Neural cell (in vitro differentiated cells): ENCODE measurements at regions not wholly inside any gene's neighbourhood (a gene's known extent, or its start where the extent isn't known, plus 50 kb on each side); places are given as distances from the start of the nearest gene placed in this dataset.

Source experiments
- H2AFZ ChIP-seq: fragments of 200-600, 300-800 bp; sonication (generic), shearing (Covaris generic); 2 replicates; pipeline ENCODE4 v1.6.0; 2014; ENCODE audit warnings: low read depth, mild to moderate bottlenecking, antibody characterized with exemption, low read length, moderate library complexity
- H3F3A ChIP-seq: fragments of 200-600 bp; shearing (Covaris generic); 2 replicates; pipeline ENCODE4 v1.6.1; 2016; ENCODE audit warnings: mild to moderate bottlenecking, moderate library complexity, mixed read lengths, antibody characterized with exemption, low read length; ENCODE audit not compliant: insufficient read depth, poor library complexity, severe bottlenecking
- H3K27ac ChIP-seq: fragments of 200-600, 300-800 bp; sonication (generic), shearing (Covaris generic); 2 replicates; pipeline ENCODE4 v1.5.1; 2014; ENCODE audit warnings: mild to moderate bottlenecking, low read length, moderate library complexity
- H3K27me3 ChIP-seq: fragments of 300-800, 200-600 bp; sonication (generic), shearing (Covaris generic); 2 replicates; pipeline ENCODE4 v1.6.0; 2014; ENCODE audit warnings: mild to moderate bottlenecking, low read depth, low read length, moderate library complexity; ENCODE audit not compliant: insufficient read depth
- H3K36me3 ChIP-seq: fragments of 300-800, 200-600 bp; sonication (generic), shearing (Covaris generic); 2 replicates; pipeline ENCODE4 v1.5.1; 2014; ENCODE audit warnings: mild to moderate bottlenecking, antibody characterized with exemption, low read length, moderate library complexity; ENCODE audit not compliant: insufficient read depth
- H3K4me2 ChIP-seq: fragments of 300-800, 200-600 bp; sonication (generic), shearing (Covaris generic); 2 replicates; pipeline ENCODE4 v1.6.0; 2014; ENCODE audit warnings: mild to moderate bottlenecking, low read length
- H3K4me3 ChIP-seq: fragments of 300-800, 200-600 bp; sonication (generic), shearing (Covaris generic); 2 replicates; pipeline ENCODE4 v1.5.1; 2014; ENCODE audit warnings: mild to moderate bottlenecking, low read length, moderate library complexity
- H3K79me2 ChIP-seq: fragments of 200-600 bp; shearing (Covaris generic); replicated peaks from 2 replicates; pipeline ENCODE4 v1.6.0; 2014; ENCODE audit warnings: mild to moderate bottlenecking, low read length, moderate library complexity; ENCODE audit not compliant: insufficient read depth
- H3K9ac ChIP-seq: fragments of 300-800, 200-600 bp; sonication (generic), shearing (Covaris generic); 2 replicates; pipeline ENCODE4 v1.6.1; 2016; ENCODE audit warnings: mild to moderate bottlenecking, low read length, mixed read lengths
- H3K9me2 ChIP-seq: fragments of 200-600 bp; shearing (Covaris generic); 2 replicates; pipeline ENCODE4 v1.6.1; 2016; ENCODE audit warnings: mild to moderate bottlenecking, low read length, mixed read lengths; ENCODE audit not compliant: insufficient read depth
- H3K9me3 ChIP-seq: fragments of 200-600, 300-800 bp; sonication (generic), shearing (Covaris generic); 2 replicates; pipeline ENCODE4 v1.6.1; 2016; ENCODE audit warnings: mild to moderate bottlenecking, mixed run types, low read length, moderate library complexity, mixed read lengths
- H4K20me1 ChIP-seq: fragments of 200-600 bp; shearing (Covaris generic); 2 replicates; pipeline ENCODE4 v1.6.1; 2016; ENCODE audit warnings: mild to moderate bottlenecking, mixed run types; ENCODE audit not compliant: insufficient read depth
- CTCF ChIP-seq: fragments of 450-650 bp; IDR thresholded peaks from 2 replicates; pipeline ENCODE4 v1.5.1; 2014; ENCODE audit warnings: antibody characterized with exemption, mild to moderate bottlenecking, moderate library complexity; ENCODE audit not compliant: poor library complexity, severe bottlenecking
- EP300 ChIP-seq: fragments of 450-650 bp; conservative IDR thresholded peaks from 2 replicates; pipeline ENCODE4 v1.6.1; 2014; ENCODE audit warnings: antibody characterized with exemption, mild to moderate bottlenecking, moderate library complexity; ENCODE audit not compliant: poor library complexity, severe bottlenecking
- EZH2 ChIP-seq: fragments of 200-600, 300-800 bp; shearing (Covaris generic), sonication (generic); IDR thresholded peaks from 2 replicates; pipeline ENCODE4 v1.6.1; 2014; ENCODE audit warnings: antibody characterized with exemption, low read length, borderline replicate concordance, mild to moderate bottlenecking; ENCODE audit not compliant: insufficient read depth, poor library complexity, severe bottlenecking
- MXI1 ChIP-seq: fragments of 450-650 bp; conservative IDR thresholded peaks from 2 replicates; pipeline ENCODE4 v1.6.1; 2014; ENCODE audit warnings: antibody characterized with exemption, mild to moderate bottlenecking; ENCODE audit not compliant: poor library complexity, severe bottlenecking
- POLR2AphosphoS5 ChIP-seq: IDR thresholded peaks from 2 replicates; pipeline ENCODE4 v1.6.1; 2012
- RAD21 ChIP-seq: fragments of 450-650 bp; conservative IDR thresholded peaks from 2 replicates; pipeline ENCODE4 v1.6.1; 2014; ENCODE audit warnings: antibody characterized with exemption, mild to moderate bottlenecking, moderate library complexity
- REST ChIP-seq: IDR thresholded peaks from 2 replicates; pipeline ENCODE4 v1.6.1; 2012; ENCODE audit warnings: borderline replicate concordance
- SMC3 ChIP-seq: fragments of 450-650 bp; conservative IDR thresholded peaks from 2 replicates; pipeline ENCODE4 v1.6.1; 2014; ENCODE audit warnings: antibody characterized with exemption, mild to moderate bottlenecking, moderate library complexity; ENCODE audit not compliant: poor library complexity
- TAF1 ChIP-seq: IDR thresholded peaks from 2 replicates; pipeline ENCODE4 v1.6.1; 2012; ENCODE audit warnings: low read depth

- Histone ChIP-seq H3K9ac (no peak overlapping the region), H3K36me3 (no peaks in the 10 kb centered on the region), H3K4me3 (peak overlapping the region; percentile 35), H3K4me2 (peak overlapping the region; percentile 35), H2AFZ (no peak overlapping the region), H3F3A (no peaks in the 10 kb centered on the region), H3K9me2 (no peaks in the 10 kb centered on the region), H3K79me2 (no peaks in the 10 kb centered on the region), H3K9me3 (no peaks in the 10 kb centered on the region), H3K27me3 (no peaks in the 10 kb centered on the region), H4K20me1 (no peaks in the 10 kb centered on the region), H3K27ac (peak overlapping the region; percentile 58)
- TF ChIP-seq CTCF, result no peak
- TF ChIP-seq MXI1, result no peak
- no peak for TF ChIP-seq POLR2AphosphoS5
- no peak for TF ChIP-seq TAF1
- no peak for TF ChIP-seq RAD21
- no peak for TF ChIP-seq SMC3
- no peak for TF ChIP-seq EP300
- TF ChIP-seq REST, result no peak
- TF ChIP-seq EZH2, result no peak
Observed at GRCh38 chr22:48821346-48821690, 1006.4 kb downstream of the BRD1 start.

GRCh38 chr22:48820481-48821345 is 1007.0 kb downstream of the BRD1 start:
- Histone ChIP-seq H4K20me1 (no peaks in the 10 kb centered on the region), H3K79me2 (no peaks in the 10 kb centered on the region), H3F3A (no peaks in the 10 kb centered on the region), H3K27me3 (no peaks in the 10 kb centered on the region), H3K27ac (peak overlapping the region; percentile 58), H2AFZ (no peak overlapping the region), H3K4me3 (peak overlapping the region; percentile 35), H3K9ac (no peak overlapping the region), H3K9me3 (no peaks in the 10 kb centered on the region), H3K36me3 (no peaks in the 10 kb centered on the region), H3K4me2 (no peak overlapping the region), H3K9me2 (no peaks in the 10 kb centered on the region)
- TF ChIP-seq CTCF, result no peak
